SH-SY5Y (cell line): ENCODE measurements at regions not wholly inside any gene's neighbourhood (a gene's known extent, or its start where the extent isn't known, plus 50 kb on each side); places are given as distances from the start of the nearest gene placed in this dataset.

Experiments
- GATA2 ChIP-seq: IDR thresholded peaks from 2 replicates; pipeline ENCODE4 v1.6.1; 2011; ENCODE audit warnings: mild to moderate bottlenecking, low read depth, low read length
- GATA3 ChIP-seq: IDR thresholded peaks from 2 replicates; pipeline ENCODE4 v1.6.1; 2011; ENCODE audit warnings: low read depth, mild to moderate bottlenecking, low read length, moderate library complexity

DNA sequence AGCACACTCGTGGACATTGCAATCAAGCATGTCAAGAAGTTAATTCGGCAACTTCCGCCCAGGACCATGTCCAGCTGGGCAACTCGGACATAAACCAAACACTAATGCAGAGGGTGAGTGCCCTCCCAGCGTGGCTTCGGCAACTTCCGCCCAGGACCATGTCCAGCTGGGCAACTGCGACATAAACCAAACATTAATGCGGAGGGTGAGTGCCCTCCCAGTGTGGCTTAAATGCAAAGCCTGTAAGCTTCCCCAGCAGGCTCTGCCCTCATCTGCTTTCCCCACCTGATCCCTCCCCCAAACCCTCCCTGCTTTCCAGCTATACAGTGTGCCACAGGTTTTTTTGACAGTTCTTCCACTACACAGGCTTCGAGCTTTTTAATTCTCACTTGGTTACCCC is 143.4 kb downstream of the PXDC1 start:
- TF ChIP-seq GATA2 (no peak), GATA3 (no peak)
